Body of pancreas (tissue), 4 donors: ENCODE measurements at regions not wholly inside any gene's neighbourhood (a gene's known extent, or its start where the extent isn't known, plus 50 kb on each side); places are given as distances from the start of the nearest gene placed in this dataset.

Experiments
- ATAC-seq: fragments of 150-250 bp; one replicate; pipeline ENCODE4 v1.9.1; 2016
- DNase-seq, 4 donors: peaks; one replicate each; pipeline ENCODE4 v3.0.0-alpha.2; 2019
- H3K27ac ChIP-seq, 4 donors: fragments of 200-600 bp; sonication (generic); 1 replicate in 3 of 4; 2 replicates in 1 of 4; pipeline versions ENCODE4 v1.5.1 to v1.6.1; 2016 to 2019; ENCODE audit warnings: mild to moderate bottlenecking in 1 of 4, mixed read lengths in 1 of 4, moderate library complexity in 1 of 4
- H3K27me3 ChIP-seq, 2 donors: fragments of 200-600 bp; sonication (generic); one replicate each; pipeline ENCODE4 v1.6.0; 2016; ENCODE audit warnings: mild to moderate bottlenecking in 1 of 2
- H3K36me3 ChIP-seq, 2 donors: fragments of 200-600 bp; sonication (generic); replicated peaks in 1 of 2; 2 replicates each; pipeline ENCODE4 v1.5.1; 2016; ENCODE audit warnings: low read depth in 2 of 2; ENCODE audit not compliant: insufficient read depth in 1 of 2
- H3K4me1 ChIP-seq: fragments of 200-600 bp; sonication (generic); one replicate; pipeline ENCODE4 v1.6.0; 2016
- H3K4me3 ChIP-seq, 2 donors: fragments of 200-600 bp; sonication (generic); 1 replicate in 1 of 2; 2 replicates in 1 of 2; pipeline ENCODE4 v1.5.1; 2016 to 2019
- H3K9me3 ChIP-seq, 3 donors: fragments of 200-600 bp; sonication (generic); 1 replicate in 2 of 3; 2 replicates in 1 of 3; pipeline ENCODE4 v1.5.1; 2016
- POLR2A ChIP-seq, 3 donors: fragments of 450-650 bp; IDR thresholded peaks; one replicate each; pipeline ENCODE4 v1.6.1; 2016; ENCODE audit warnings: antibody characterized with exemption in 3 of 3, mild to moderate bottlenecking in 2 of 3
- WGBS, 2 donors: methylation state at CpG; one replicate each; pipeline ENCODE4 v1.1.5; 2017; 5-methylcytosine and 5-hydroxymethylcytosine counted together
- intact Hi-C: fragments of 100-400 bp; cut with DNase I; formaldehyde crosslinking; loops from one replicate; pipeline ENCODE4 v1.15.1; 2023
- TF ChIP-seq, protein P1 (sequence below), 7 experiments: fragments of 450-650 bp in 4 of 7; fragments of 200-600 bp in 3 of 7; sonication (generic) in 3 of 7; IDR thresholded peaks; one replicate each; pipeline ENCODE4 v1.5.1; 2016 to 2019; ENCODE audit warnings: antibody characterized with exemption in 7 of 7

DNA sequence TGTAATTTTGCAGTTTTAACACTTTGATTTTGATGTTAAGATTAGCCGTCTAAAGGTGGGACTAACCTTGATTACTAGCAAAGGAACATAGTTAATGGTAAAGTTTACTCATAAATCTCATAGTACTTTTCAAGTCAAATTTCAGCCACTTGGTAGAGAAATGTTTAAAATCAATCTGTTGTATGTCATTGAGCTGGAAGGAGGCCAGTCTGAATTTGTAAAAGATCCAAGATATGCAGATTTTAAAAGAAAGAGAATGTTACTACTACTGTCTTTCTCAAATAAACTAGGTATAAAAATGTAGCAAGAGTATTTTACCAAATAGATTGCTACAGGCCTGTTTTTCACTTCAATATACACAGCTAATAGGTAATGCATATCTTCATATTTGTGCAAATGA lies 600.8 kb upstream of the SEL1L start:
- Histone ChIP-seq H3K9me3 (no peaks in the 10 kb centered on the region), H3K4me1 (no peaks in the 10 kb centered on the region), H3K36me3 (no peaks in the 10 kb centered on the region), H3K27me3 (no peaks in the 10 kb centered on the region), H3K4me3 (no peak overlapping the region), H3K27ac (no peak overlapping the region)
- 0% methylated on average over 1 of the region's 1 CpG for WGBS, 2 donors
- no peak for TF ChIP-seq POLR2A (IDR thresholded peaks at IDR 0.05)
- TF ChIP-seq, protein P1, sequence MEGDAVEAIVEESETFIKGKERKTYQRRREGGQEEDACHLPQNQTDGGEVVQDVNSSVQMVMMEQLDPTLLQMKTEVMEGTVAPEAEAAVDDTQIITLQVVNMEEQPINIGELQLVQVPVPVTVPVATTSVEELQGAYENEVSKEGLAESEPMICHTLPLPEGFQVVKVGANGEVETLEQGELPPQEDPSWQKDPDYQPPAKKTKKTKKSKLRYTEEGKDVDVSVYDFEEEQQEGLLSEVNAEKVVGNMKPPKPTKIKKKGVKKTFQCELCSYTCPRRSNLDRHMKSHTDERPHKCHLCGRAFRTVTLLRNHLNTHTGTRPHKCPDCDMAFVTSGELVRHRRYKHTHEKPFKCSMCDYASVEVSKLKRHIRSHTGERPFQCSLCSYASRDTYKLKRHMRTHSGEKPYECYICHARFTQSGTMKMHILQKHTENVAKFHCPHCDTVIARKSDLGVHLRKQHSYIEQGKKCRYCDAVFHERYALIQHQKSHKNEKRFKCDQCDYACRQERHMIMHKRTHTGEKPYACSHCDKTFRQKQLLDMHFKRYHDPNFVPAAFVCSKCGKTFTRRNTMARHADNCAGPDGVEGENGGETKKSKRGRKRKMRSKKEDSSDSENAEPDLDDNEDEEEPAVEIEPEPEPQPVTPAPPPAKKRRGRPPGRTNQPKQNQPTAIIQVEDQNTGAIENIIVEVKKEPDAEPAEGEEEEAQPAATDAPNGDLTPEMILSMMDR (IDR thresholded peaks at IDR 0.05), result no peak
- ATAC-seq, result no peak
- intact Hi-C loops, result no loop called here
- no peak for DNase-seq

DNA sequence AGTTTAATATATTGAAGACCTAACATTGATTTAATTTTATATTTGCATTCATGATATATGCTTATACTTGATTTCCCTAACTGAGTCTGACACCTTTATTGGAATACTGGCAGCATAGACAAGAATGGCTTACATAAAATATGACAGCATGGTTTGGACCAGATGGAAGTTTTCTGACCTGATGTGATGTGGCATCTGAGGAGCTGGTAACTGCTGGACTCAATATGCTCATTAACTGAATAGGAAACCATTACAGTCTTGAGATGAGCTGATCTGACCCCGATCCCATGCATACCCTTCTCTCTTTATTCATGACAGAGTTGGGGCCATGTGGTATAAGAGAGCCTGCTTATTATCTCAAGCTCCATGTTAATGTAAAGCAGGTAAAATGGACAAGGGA lies 604.8 kb upstream of the SEL1L start:
- no peak overlapping the region for H3K4me3 ChIP-seq
- DNase-seq (no peak), ATAC-seq (no peak)
- H3K36me3 ChIP-seq, result no peaks in the 10 kb centered on the region
- 58 to 75% methylated on average over 1 of the region's 1 CpG for WGBS, 2 donors
- no peak overlapping the region for H3K27ac ChIP-seq
- intact Hi-C loops, result no loop called here
- TF ChIP-seq POLR2A (IDR thresholded peaks at IDR 0.05), result no peak
- TF ChIP-seq, protein P1 (IDR thresholded peaks at IDR 0.05), result no peak
- H3K27me3 ChIP-seq, result no peaks in the 10 kb centered on the region
- peaks cover 0 to 12% (median 0%) of the 10 kb centered on the region in 3 donors for H3K9me3 ChIP-seq
- H3K4me1 ChIP-seq, result no peaks in the 10 kb centered on the region

DNA sequence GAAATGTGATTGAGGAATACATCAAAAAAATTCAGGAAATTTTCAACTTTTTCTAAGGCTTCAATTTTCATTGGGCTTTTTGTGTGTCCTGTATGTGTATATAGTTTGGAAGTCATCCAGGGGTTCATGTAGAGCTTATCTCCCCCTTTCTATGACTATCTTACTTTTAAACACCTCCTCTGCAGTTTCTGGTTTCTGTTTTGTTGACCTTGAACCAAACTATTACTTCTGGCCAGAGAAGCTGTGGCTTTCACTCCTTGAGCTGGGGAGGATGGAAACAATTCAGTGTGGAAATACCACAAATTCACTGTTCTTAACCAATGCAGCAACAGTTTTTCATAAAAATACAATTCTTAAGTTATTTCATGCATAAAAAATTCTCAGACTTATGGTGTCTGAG lies 613.2 kb upstream of the SEL1L start:
- intact Hi-C loops, result no loop called here
- no peak for ATAC-seq
- Histone ChIP-seq H3K27ac (no peak overlapping the region), H3K27me3 (no peaks in the 10 kb centered on the region), H3K4me1 (no peaks in the 10 kb centered on the region), H3K36me3 (no peaks in the 10 kb centered on the region), H3K9me3 (no peaks in the 10 kb centered on the region), H3K4me3 (no peak overlapping the region)
- TF ChIP-seq, protein P1 (IDR thresholded peaks at IDR 0.05), result no peak
- DNase-seq, result no peak

DNA sequence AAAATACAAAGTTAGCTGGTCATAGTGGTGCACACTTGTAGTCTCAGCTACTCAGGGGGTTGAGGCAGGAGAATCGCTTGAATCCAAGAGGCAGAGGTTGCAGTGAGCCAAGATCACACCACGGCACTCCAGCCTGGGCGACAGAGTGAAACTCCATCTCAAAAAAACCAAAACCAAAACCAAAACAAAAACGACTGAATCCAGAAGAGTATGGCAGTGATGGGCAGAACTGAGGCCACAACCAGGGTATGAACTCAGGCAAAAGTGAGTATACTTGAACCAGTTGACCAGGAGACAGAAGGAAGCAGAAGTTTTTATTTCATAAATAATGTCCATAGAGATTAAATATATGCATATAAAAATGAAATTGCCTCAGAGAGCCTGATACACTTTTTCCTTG lies 620.0 kb upstream of the SEL1L start:
- intact Hi-C loops, result no loop called here
- Histone ChIP-seq H3K27ac (no peak overlapping the region), H3K27me3 (no peaks in the 10 kb centered on the region), H3K4me1 (no peaks in the 10 kb centered on the region), H3K9me3 (no peaks in the 10 kb centered on the region), H3K4me3 (no peak overlapping the region), H3K36me3 (no peaks in the 10 kb centered on the region)
- 62 to 69% methylated on average over 4 of the region's 4 CpGs for WGBS, 2 donors
- DNase-seq (no peak), ATAC-seq (no peak)
- TF ChIP-seq, protein P1 (IDR thresholded peaks at IDR 0.05), result no peak
- TF ChIP-seq POLR2A (IDR thresholded peaks at IDR 0.05), result no peak

DNA sequence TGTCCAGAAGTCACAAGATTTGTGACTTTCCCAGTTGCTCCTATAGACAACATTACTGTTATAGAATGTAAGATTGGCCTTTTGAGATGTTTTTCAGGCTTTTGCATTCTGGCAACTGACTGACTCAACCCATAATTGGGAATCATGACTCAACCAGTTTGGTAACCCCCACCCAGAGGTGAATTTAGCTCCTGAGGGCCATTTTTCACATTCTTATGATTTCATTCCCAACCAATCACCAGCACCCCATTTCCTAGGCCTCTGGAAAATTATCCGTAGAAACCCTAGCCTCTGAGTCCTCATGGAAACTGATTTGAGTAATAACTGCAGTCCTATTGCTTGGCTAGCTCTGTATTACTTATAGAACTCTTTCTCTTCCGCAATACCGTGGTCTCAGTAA lies 626.0 kb upstream of the SEL1L start:
- WGBS, 2 donors, result 85 to 94% methylated on average over 3 of the region's 3 CpGs
- Histone ChIP-seq H3K4me1 (no peaks in the 10 kb centered on the region), H3K4me3 (no peak overlapping the region), H3K27me3 (no peaks in the 10 kb centered on the region), H3K27ac (no peak overlapping the region), H3K9me3 (no peaks in the 10 kb centered on the region), H3K36me3 (no peaks in the 10 kb centered on the region)
- TF ChIP-seq, protein P1 (IDR thresholded peaks at IDR 0.05), result no peak
- TF ChIP-seq POLR2A (IDR thresholded peaks at IDR 0.05), result no peak
- intact Hi-C loops, result no loop called here
- DNase-seq, result no peak
- no peak for ATAC-seq
